ENCODE measurements at regions not wholly inside any gene's neighbourhood (a gene's known extent, or its start where the extent isn't known, plus 50 kb on each side); places are given as distances from the start of the nearest gene placed in this dataset.

GRCh38 chr6:165015676-165016075, 293.7 kb downstream of the C6orf118 start:
- no peak for ATAC-seq (ENCODE audit: low read depth)
- no peak overlapping the region for H3K27ac ChIP-seq (ENCODE audit: insufficient read depth, low read length)

More at GRCh38 chr6:165015676-165016075, 293.7 kb downstream of the C6orf118 start:
- Histone ChIP-seq H3K9ac (ENCODE audit: low read depth, low read length) (no peak overlapping the region), H3K56ac (ENCODE audit: extremely low read depth, insufficient read depth, low read length) (no peak overlapping the region), H3K23ac (ENCODE audit: low read depth, low read length) (no peak overlapping the region), H4K20me1 (ENCODE audit: insufficient read depth, low read length) (no peaks in the 10 kb centered on the region), H3K9me3 (ENCODE audit: control insufficient read depth, insufficient read depth, low read length) (peaks cover under 1% of the 10 kb centered on the region), H4K5ac (ENCODE audit: low read depth, low read length) (no peak overlapping the region), H3K14ac (replicated peaks; ENCODE audit: low read depth, low read length) (no peak overlapping the region), H4K91ac (ENCODE audit: insufficient read depth, low read depth, low read length) (no peak overlapping the region), H3K27me3 (ENCODE audit: control insufficient read depth, insufficient read depth, low read length) (no peaks in the 10 kb centered on the region), H2AK9ac (replicated peaks; ENCODE audit: low read depth, low read length, poor library complexity) (no peak overlapping the region), H4K8ac (ENCODE audit: low read depth in 2 of 2, low read length in 2 of 2) (no peak overlapping the region), H2AK5ac (ENCODE audit: low read depth, low read length) (no peak overlapping the region), H3K36me3 (ENCODE audit: control insufficient read depth, insufficient read depth, low read length) (no peaks in the 10 kb centered on the region), H2BK15ac (ENCODE audit: low read depth, low read length) (no peak overlapping the region), H3K9me1 (ENCODE audit: insufficient read depth, low read length) (no peaks in the 10 kb centered on the region), H2BK5ac (ENCODE audit: low read depth, low read length, poor library complexity, severe bottlenecking) (no peak overlapping the region), H3K4me3 (ENCODE audit: insufficient read depth, low read depth, low read length) (no peak overlapping the region), H2AFZ (replicated peaks; ENCODE audit: low read length, poor library complexity) (no peak overlapping the region), H2BK20ac (ENCODE audit: low read depth, low read length) (no peak overlapping the region), H3K4ac (ENCODE audit: low read depth, low read length) (no peak overlapping the region), H3K18ac (ENCODE audit: low read depth, low read length) (no peak overlapping the region), H3K79me1 (ENCODE audit: low read depth in 1 of 2, low read length in 2 of 2) (no peaks in the 10 kb centered on the region), H3K4me2 (ENCODE audit: low read depth, low read length) (no peak overlapping the region), H2BK120ac (ENCODE audit: low read depth, low read length) (no peak overlapping the region), H3K4me1 (ENCODE audit: control insufficient read depth, insufficient read depth, low read length) (no peaks in the 10 kb centered on the region)
- ChIA-PET CTCF (no interaction called here), POLR2A (ENCODE audit: unreplicated experiment) (no interaction called here)
- in situ Hi-C loops (cut with MboI; ENCODE audit: low sequenced_read_pairs) = no loop called here
- dilution Hi-C loops (cut with HindIII; ENCODE audit: low sequenced_read_pairs, unreplicated experiment) = no loop called here
- intact Hi-C loops (cut with micrococcal nuclease) = no loop called here
- BruUV-seq (replicated peaks) = no TSS peak
- TF ChIP-seq RAD21 (IDR thresholded peaks at IDR 0.05; ENCODE audit: low read length) (no peak), SMC3 (IDR thresholded peaks at IDR 0.05; ENCODE audit: low read depth, low read length) (no peak), MAFK (IDR thresholded peaks at IDR 0.05; ENCODE audit: low read depth, low read length) (no peak), NFE2L2 (IDR thresholded peaks at IDR 0.05; ENCODE audit: low read depth, low read length) (no peak), MAZ (IDR thresholded peaks at IDR 0.05; ENCODE audit: borderline replicate concordance, low read depth, low read length) (no peak), RCOR1 (IDR thresholded peaks at IDR 0.05; ENCODE audit: insufficient replicate concordance, low read length) (no peak), CHD1 (IDR thresholded peaks at IDR 0.05; ENCODE audit: low read depth, low read length) (no peak), RFX5 (IDR thresholded peaks at IDR 0.05; ENCODE audit: low read depth, low read length) (no peak), USF2 (IDR thresholded peaks at IDR 0.05; ENCODE audit: low read depth, low read length) (no peak)
- DNase-seq = no peak

All from IMR-90 (cell line).